T-helper 2 cell treated with Interferon-gamma antibody and Interleukin-4, amounts not matched to agents 5 μg/mL and 100 μg/mL, for 36 hours (primary cell): ENCODE measurements at regions not wholly inside any gene's neighbourhood (a gene's known extent, or its start where the extent isn't known, plus 50 kb on each side); places are given as distances from the start of the nearest gene placed in this dataset.
"Not testable (repeated sequence)": the region's sequence is repeated elsewhere in the genome, so short reads cannot be mapped to it uniquely, and the experiment has no call there.

ENCODE experiments used
- DNase-seq: peaks from one replicate; pipeline ENCODE4 v3.0.0; 2021; ENCODE audit warnings: low spot score
- H3K27ac Mint-ChIP-seq: one replicate; pipeline ENCODE4 v1.8.0; 2021; ENCODE audit warnings: mild to moderate bottlenecking, mixed read lengths
- H3K27me3 Mint-ChIP-seq: one replicate; pipeline ENCODE4 v1.8.0; 2021; ENCODE audit warnings: low read depth, mixed read lengths
- H3K36me3 Mint-ChIP-seq: one replicate; pipeline ENCODE4 v1.8.0; 2021; ENCODE audit warnings: low read depth, mixed read lengths
- H3K4me1 Mint-ChIP-seq: one replicate; pipeline ENCODE4 v1.8.0; 2021; ENCODE audit warnings: low read depth, mixed read lengths
- H3K4me3 Mint-ChIP-seq: one replicate; pipeline ENCODE4 v1.8.0; 2022; ENCODE audit warnings: mild to moderate bottlenecking, moderate library complexity, mixed read lengths
- H3K9me3 Mint-ChIP-seq: one replicate; pipeline ENCODE4 v1.8.0; 2021; ENCODE audit warnings: mixed read lengths

- not testable (repeated sequence) for H3K4me3 Mint-ChIP-seq, H3K4me1 Mint-ChIP-seq, H3K27ac Mint-ChIP-seq, H3K27me3 Mint-ChIP-seq, H3K9me3 Mint-ChIP-seq, DNase-seq, H3K36me3 Mint-ChIP-seq
Observed at GRCh38 chr4:128429023-128429613, 141.5 kb upstream of the PGRMC2 start.

DNA sequence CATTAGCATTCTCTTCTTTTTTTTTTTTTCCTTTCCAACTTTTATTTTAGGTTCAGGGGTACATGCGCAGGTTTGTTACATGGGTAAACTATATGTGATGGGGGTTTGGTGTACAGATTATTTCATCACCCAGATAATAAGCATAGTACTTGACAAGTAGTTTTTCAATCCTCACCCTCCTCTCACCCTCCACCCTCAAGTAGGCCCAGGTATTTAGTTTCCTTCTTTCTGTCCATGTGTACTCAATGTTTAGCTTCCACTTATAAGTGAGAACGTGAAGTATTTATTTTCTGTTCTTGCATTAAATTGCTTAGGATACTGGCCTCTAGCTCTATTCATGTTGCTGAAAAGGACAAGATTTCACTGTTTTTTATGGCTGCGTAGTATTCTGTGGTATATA, 140.8 kb upstream of the PGRMC2 start:
- no peaks in the 10 kb centered on the region for H3K9me3 Mint-ChIP-seq
- H3K4me3 Mint-ChIP-seq: no peak overlapping the region
- H3K4me1 Mint-ChIP-seq: no peaks in the 10 kb centered on the region
- H3K27me3 Mint-ChIP-seq: no peaks in the 10 kb centered on the region
- H3K36me3 Mint-ChIP-seq: no peaks in the 10 kb centered on the region
- H3K27ac Mint-ChIP-seq: no peak overlapping the region
- no peak for DNase-seq

DNA sequence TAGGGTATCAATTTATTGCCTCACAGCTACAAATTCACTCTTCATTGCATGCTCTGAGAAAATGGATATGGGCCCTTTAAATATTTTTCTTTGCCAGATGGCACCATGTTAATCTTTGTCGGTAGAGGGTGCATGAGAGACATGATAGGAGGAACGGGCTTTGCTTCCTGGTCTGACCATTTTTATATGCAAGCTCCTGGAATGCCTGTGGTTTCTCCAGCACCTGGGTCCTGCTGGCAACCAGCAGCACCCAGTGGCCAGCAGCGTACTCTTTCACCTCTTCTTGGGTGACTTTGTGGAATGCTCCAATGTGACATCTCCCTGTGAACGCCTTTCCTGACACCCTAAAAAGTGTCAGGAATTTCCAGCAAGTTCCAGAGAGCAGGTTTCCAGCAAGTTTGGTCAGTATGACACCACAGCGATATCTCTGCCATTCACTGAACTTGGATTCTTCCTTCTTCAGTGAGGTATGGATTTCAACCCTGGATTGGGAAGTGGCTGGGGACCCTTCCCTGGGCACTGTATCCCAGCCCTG, 140.3 kb upstream of the PGRMC2 start:
- H3K9me3 Mint-ChIP-seq: no peaks in the 10 kb centered on the region
- DNase-seq: no peak
- no peak overlapping the region for H3K4me3 Mint-ChIP-seq
- no peak overlapping the region for H3K27ac Mint-ChIP-seq
- H3K4me1 Mint-ChIP-seq: no peaks in the 10 kb centered on the region
- no peaks in the 10 kb centered on the region for H3K27me3 Mint-ChIP-seq
- no peaks in the 10 kb centered on the region for H3K36me3 Mint-ChIP-seq

DNA sequence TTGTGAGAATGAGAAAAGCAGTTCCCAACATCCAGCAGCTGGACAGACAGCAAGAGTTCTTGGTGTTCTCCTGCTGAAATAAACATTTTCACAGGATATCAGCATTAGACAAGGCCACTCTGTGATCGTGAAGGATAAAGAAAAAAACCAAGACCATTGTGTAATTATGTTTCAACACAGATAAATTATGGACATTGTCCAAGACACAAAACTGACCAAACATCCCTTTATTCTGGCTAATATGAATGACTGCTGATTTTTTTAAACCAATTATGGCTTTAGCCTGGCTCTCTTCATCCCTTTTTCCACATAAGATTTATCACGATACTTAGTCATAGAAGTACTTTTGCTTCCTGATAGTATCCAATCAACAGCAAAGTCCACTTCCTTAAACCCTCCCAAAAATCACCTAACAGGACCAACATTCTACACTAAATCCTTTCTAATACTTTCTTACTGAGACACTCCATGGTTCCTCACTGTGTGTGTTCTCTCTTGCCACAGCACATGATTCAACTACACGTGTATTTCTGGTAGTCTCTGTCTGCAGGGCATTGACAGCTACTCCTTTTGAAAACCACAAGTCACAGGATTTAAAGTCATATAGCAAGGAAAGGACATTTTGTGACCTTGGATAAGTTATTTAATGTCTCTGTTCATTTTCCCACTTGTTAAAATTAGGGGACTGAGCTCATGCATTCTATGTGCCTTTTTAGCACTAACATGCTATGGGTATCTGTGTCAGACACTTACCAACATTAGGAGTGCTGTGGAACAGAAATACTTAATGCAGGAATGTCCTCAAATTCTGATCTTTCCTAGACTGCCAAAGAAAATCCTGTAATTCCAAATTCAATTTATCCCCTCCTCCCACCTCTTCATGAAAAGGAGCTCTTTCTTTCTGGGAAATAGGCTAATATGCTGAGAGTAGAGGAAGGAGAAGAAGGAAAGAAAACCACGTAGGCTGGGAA, 137.2 kb upstream of the PGRMC2 start:
- Mint-ChIP-seq H3K27ac (no peak overlapping the region), H3K4me1 (no peaks in the 10 kb centered on the region), H3K4me3 (no peak overlapping the region), H3K9me3 (no peaks in the 10 kb centered on the region), H3K27me3 (no peaks in the 10 kb centered on the region), H3K36me3 (no peaks in the 10 kb centered on the region)
- no peak for DNase-seq

DNA sequence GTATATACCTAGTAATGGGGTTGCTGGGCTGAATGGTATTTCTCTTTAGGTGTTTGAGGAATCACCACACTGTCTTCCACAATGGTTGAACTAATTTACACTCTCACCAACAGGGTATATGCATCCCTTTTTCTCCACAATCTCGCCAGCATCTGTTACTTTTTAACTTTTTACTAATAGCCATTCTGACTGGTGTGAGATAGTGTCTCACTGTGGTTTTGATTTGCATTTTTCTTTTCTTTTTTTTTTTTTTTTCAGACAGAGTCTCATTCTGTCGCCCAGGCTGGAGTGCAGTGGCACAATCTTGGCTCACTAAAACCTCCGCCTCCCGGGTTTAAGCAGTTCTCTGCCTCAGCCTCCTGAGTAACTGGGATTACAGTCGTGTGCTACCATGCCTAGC, 134.7 kb upstream of the PGRMC2 start:
- not testable (repeated sequence) for H3K36me3 Mint-ChIP-seq, H3K9me3 Mint-ChIP-seq, H3K27me3 Mint-ChIP-seq, H3K4me3 Mint-ChIP-seq, H3K4me1 Mint-ChIP-seq, H3K27ac Mint-ChIP-seq, DNase-seq

DNA sequence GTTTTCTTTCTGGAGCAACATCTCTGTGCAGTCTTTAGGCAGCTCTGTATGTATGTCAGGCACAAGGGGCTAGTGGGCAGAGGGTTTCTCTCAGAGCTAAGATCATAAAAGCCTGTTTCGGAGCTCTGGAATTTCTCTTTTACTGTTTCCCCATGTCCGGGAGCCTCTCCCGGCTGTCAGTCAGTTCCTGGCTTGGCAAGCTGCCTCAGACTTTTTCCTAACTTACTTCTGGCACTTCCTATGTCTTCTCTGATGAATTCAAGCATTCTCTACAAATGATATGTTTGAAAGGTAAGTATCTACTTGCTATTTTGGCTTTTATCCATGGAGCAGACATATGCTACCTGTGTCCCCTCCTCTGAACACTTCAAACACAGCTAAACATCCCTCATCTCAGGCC, 129.3 kb upstream of the PGRMC2 start:
- Mint-ChIP-seq H3K4me3 (no peak overlapping the region), H3K9me3 (no peaks in the 10 kb centered on the region), H3K27me3 (peaks cover 2% of the 10 kb centered on the region), H3K27ac (no peak overlapping the region), H3K36me3 (no peaks in the 10 kb centered on the region), H3K4me1 (no peaks in the 10 kb centered on the region)
- DNase-seq: no peak

DNA sequence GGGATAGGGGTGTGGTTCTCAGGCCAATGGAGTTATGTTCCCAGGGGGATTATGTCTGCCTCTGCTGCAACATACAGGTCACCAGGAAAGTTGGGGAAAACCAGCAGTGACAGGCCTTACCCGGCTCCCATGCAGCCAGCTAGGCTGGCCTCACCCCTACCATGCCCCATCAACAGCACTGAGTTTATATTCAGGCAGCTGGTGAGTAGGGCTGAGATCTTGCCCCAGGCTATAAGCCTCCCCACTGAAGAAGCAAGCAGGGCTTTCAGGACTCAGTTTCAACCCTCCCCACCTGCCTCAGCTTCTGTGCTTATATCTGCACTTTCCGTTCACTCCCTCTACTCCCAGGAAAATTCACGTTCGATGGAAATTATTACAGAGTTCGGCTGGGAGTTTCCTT, 122.4 kb upstream of the PGRMC2 start:
- Mint-ChIP-seq H3K27ac (no peak overlapping the region), H3K4me1 (no peaks in the 10 kb centered on the region), H3K9me3 (peaks cover 7% of the 10 kb centered on the region), H3K36me3 (no peaks in the 10 kb centered on the region), H3K4me3 (no peak overlapping the region), H3K27me3 (peaks cover 5% of the 10 kb centered on the region)
- no peak for DNase-seq

DNA sequence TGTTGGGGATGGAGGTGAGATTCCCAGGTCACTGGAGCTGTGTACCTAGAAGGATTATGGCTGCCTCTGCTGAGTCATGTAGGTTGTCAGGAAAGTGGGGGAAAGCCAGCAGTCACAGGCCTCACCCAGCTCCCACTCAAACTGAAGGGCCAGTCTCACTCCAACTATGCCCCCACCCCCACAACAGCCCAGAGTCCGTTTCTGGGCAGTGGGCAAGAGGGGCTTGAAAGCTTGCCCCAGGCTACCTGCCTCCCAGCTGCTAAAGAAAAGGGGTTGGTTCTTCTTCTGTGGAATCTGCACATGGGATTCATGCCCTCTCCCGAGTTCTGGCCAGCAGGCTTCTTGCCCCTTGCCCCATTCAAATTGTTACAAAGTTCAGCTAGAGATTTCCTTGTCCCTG, 116.0 kb upstream of the PGRMC2 start:
- Mint-ChIP-seq H3K4me3 (no peak overlapping the region), H3K36me3 (no peaks in the 10 kb centered on the region)

DNA sequence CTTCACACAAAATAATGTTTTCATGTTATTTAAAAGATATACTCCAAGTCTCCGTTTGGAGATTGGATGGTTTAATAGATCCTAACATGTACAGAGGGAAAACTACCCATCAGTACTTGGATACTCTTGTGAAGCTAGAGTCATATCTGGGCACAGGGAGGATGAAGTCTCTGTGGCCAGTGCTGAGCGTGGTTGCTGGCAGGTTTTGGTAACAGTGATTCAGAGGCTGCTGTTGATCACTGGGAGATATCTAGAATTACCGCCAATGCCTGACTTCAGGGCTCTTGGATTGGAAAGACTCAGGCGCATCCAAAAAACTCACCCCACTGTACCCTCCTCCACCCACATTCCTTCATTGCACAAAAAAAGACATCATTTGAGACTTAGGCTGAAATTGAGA, 107.2 kb upstream of the PGRMC2 start:
- H3K4me3 Mint-ChIP-seq: no peak overlapping the region
- DNase-seq: no peak
- H3K36me3 Mint-ChIP-seq: no peaks in the 10 kb centered on the region
- no peaks in the 10 kb centered on the region for H3K27me3 Mint-ChIP-seq
- no peak overlapping the region for H3K27ac Mint-ChIP-seq
- no peaks in the 10 kb centered on the region for H3K9me3 Mint-ChIP-seq
- no peaks in the 10 kb centered on the region for H3K4me1 Mint-ChIP-seq

More for the DNA sequence above, 116.0 kb upstream of the PGRMC2 start:
- Mint-ChIP-seq H3K27ac (no peak overlapping the region), H3K27me3 (peaks cover 2% of the 10 kb centered on the region), H3K4me1 (no peaks in the 10 kb centered on the region), H3K9me3 (peaks cover 15% of the 10 kb centered on the region)
- DNase-seq: no peak

DNA sequence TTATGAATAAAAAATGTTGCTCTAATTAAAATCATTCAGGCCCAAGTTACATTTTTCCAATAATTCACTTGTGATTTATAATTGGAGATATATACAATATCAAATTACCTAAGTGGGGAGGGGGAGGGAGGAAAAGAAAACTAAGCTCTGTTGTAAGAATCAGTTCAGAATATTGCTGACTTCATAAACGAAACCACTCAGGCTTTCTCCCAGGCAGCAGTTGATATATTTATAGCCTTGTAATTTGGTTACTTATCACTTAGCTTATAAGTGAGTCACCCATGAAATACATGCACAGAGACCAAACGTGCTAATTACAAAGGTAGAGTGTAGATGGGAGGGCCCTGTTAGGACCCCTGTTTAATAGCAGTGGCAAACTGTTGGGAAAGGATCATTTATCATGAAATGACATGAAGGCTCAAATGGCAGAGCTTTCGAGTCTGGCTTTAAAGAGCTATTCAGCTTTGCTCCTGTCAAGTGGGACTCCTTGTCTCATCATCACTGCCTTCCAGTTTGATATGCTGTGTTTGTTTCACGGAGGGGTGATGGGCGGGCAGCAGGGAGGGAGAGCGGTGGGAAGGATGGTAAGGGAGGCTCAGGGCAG, 105.6 kb upstream of the PGRMC2 start:
- H3K36me3 Mint-ChIP-seq: no peaks in the 10 kb centered on the region
- no peak overlapping the region for H3K4me3 Mint-ChIP-seq
- no peaks in the 10 kb centered on the region for H3K27me3 Mint-ChIP-seq
- no peaks in the 10 kb centered on the region for H3K9me3 Mint-ChIP-seq
- DNase-seq: no peak
- no peak overlapping the region for H3K27ac Mint-ChIP-seq
- no peaks in the 10 kb centered on the region for H3K4me1 Mint-ChIP-seq

GRCh38 chr4:128390475-128390996, 102.9 kb upstream of the PGRMC2 start:
- H3K9me3 Mint-ChIP-seq: no peaks in the 10 kb centered on the region
- H3K4me3 Mint-ChIP-seq: no peak overlapping the region
- H3K27me3 Mint-ChIP-seq: no peaks in the 10 kb centered on the region
- no peaks in the 10 kb centered on the region for H3K4me1 Mint-ChIP-seq
- H3K36me3 Mint-ChIP-seq: no peaks in the 10 kb centered on the region
- DNase-seq: no peak
- no peak overlapping the region for H3K27ac Mint-ChIP-seq

DNA sequence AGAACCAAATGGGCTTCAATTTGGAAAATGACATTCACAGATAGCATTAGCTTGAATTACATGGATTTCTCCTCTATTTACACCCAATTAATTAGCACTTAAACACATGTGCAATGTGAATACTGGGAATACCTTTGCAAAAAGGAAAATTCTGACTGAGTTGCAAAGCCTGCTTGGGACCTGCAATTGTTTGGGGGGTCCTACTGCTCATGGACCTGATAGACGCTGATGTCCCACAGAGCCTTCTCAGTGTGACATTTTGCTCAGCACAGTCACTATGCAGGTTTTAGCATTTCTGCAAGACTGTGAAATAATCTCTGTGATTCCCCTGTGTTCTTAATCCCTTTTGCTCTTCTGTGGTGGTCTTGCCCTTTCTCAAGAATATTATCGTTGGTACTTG, 101.2 kb upstream of the PGRMC2 start:
- H3K27ac Mint-ChIP-seq: no peak overlapping the region
- H3K9me3 Mint-ChIP-seq: no peaks in the 10 kb centered on the region
- H3K4me1 Mint-ChIP-seq: no peaks in the 10 kb centered on the region
- DNase-seq: no peak
- no peak overlapping the region for H3K4me3 Mint-ChIP-seq
- no peaks in the 10 kb centered on the region for H3K36me3 Mint-ChIP-seq
- H3K27me3 Mint-ChIP-seq: no peaks in the 10 kb centered on the region

- DNase-seq: no peak
- Mint-ChIP-seq H3K9me3 (no peaks in the 10 kb centered on the region), H3K27me3 (no peaks in the 10 kb centered on the region), H3K4me3 (no peak overlapping the region), H3K27ac (no peak overlapping the region), H3K4me1 (no peaks in the 10 kb centered on the region), H3K36me3 (no peaks in the 10 kb centered on the region)
Observed at GRCh38 chr4:128388352-128388630, 100.7 kb upstream of the PGRMC2 start.
